GM18505 (cell line): ENCODE measurements at regions not wholly inside any gene's neighbourhood (a gene's known extent, or its start where the extent isn't known, plus 50 kb on each side); places are given as distances from the start of the nearest gene placed in this dataset.
"Not testable (repeated sequence)": the region's sequence is repeated elsewhere in the genome, so short reads cannot be mapped to it uniquely, and the experiment has no call there.

Source experiments
- ATAC-seq: cut with Tn5 transposase; IDR thresholded peaks from one replicate; pipeline ENCODE4 v1.9.1; 2021; ENCODE audit not compliant: unreplicated experiment
- POLR2A ChIP-seq: IDR thresholded peaks from 4 replicates; pipeline ENCODE4 v1.6.1; 2011; ENCODE audit warnings: borderline replicate concordance; ENCODE audit not compliant: insufficient read depth, insufficient read length; ENCODE audit errors: extremely low read depth

DNA sequence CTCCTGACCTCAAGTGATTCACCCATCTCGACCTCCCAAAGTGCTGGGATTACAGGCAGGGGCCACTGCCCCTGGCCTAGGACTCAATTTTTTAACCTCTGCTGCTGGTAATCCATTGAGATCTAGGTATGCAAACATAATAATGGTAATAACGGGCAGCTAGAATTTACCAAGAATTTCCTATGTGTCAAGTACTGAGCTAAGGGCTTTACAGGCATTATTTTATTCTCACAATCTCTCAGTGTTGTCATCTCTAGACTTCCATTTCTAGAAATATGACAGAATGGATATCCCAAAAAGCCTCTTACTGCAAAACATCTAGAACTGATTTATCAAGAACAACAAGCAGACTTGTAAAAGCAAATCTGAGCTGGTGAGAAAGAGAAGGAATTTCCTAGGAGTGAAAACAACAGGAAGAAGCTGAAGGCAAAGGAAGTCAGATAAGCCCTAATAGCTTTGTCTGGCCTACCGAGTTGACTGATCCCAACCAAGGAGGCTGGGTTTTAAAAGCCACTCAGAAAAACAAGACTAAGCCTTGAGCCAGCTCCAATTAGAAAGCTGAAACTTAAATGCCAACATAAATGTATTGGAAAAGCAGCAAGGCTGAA is 70.6 kb downstream of the CCDC71L start:
- no peak for TF ChIP-seq POLR2A
- ATAC-seq = no peak

DNA sequence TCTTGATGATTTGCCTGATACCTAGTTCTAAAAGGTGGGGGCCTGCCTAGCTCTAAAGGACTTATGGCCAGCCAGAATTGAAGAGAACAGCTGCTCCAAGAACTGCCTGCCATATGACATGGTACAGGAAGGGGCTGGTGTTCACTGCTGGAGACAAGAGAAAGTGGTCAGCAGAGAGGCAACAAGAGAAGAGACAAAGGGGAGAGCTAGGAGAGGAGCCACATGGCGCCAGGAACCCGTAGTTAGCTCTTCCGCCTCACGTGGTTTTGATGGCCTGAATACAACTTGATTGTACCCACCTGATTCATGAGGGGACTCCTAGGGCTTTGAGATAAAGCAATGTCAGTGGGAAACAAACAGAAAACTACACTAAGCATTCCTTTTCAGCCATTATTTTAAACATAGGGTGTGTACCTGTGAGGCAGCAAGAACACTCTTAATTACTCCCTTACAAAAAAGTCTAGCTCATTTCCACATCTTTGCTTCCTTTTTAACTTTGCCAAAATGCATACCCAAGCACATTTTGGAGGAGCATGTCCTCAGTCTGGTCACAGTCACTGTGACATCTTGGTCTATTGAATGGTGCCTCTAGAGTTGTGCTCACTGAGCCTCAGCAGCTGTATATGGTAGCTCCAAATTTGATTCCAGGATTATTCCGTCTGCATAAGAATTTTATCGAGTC is 71.6 kb downstream of the CCDC71L start:
- ATAC-seq = no peak
- TF ChIP-seq POLR2A = no peak

- ATAC-seq = no peak
Measured at GRCh38 chr7:106588422-106589197, 72.3 kb downstream of the CCDC71L start.

DNA sequence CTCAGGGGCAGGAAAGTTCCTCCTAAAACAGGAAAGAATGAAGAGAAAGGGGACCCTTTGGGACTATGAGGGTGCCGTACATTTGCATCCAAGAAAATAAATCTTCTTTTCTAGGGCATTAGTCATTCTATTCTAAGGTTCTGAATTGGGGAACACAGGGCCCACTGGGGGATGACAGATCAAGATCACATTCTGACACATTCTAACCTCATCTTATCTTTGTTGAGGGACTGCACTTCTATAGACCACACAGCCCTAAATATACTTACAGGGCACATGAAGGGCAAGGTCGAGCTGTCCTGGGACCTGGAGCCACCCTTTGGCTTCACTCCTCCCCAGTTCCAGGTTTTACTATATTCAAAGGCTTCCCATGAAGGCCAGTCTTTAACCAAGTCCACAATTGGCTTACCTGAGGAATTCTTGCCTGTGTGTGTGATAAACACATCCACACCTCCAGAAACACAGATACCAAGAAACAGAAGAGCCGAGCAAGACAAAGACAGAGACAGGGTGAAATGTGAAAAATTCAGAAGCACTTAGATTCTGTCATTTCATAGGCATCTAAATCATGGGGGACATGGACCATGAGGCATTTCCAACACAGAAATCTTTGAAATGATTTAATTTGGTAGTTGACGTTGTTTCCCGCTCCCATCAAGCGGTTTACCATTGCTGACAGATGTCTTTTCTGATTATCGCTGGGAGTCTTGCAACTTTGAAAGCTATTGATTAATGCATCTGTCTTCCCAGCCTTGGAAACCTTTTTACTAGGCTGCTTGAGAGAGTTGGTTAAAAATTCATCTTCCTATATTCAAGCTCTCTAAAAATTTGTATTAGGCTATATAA is 75.8 kb downstream of the CCDC71L start:
- no peak for ATAC-seq
- no peak for TF ChIP-seq POLR2A

More at GRCh38 chr7:106588422-106589197, 72.3 kb downstream of the CCDC71L start:
- TF ChIP-seq POLR2A = no peak

DNA sequence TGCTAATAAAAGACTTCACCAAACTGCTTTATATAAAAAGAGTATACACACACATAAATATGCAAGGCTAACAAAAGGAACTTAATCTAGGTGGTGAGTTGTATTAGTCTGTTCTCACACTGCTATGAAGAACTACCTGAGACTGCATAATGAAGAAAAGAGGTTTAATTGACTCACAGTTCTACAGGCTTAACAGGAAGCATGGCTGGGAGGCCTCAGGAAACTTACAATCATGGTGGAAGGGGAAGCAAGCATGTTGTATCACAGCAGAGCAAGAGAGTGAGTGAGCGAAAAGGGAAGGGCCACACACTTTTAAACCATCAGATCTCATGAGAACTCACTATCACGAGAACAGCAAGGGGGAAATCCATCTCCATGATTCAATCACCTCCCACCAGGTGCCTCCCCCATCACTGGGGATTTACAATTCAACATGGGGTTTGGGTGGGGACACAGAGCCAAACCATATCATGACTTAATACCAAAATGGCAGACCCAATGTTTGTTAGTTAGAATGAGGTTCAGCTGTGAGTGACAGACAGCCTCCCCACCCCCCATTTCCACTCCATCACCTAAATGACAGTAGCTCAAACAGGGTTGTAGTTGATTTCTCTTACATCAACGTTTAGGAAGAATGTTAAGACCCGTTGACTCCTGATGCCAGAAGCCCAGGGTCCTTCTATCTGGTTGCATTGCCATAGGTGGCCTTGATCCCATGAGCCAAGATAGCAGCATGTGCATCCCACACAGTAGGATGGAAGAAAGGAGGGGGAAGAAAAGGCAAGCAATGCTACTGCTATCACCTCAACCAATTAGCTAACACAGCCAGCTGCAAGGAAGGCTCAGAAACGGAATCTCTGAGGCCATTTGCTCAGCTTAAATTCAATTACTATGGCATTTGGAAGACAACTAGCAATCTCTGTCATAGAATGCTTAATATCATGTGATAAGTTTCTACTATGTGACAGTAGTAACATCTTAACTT is 77.0 kb downstream of the CCDC71L start:
- ATAC-seq = no peak
- TF ChIP-seq POLR2A = no peak

GRCh38 chr7:106583100-106583499 is 77.9 kb downstream of the CCDC71L start:
- TF ChIP-seq POLR2A = no peak

GRCh38 chr7:106582365-106582764 is 78.6 kb downstream of the CCDC71L start:
- ATAC-seq = no peak
- no peak for TF ChIP-seq POLR2A

More at GRCh38 chr7:106583100-106583499, 77.9 kb downstream of the CCDC71L start:
- no peak for ATAC-seq

DNA sequence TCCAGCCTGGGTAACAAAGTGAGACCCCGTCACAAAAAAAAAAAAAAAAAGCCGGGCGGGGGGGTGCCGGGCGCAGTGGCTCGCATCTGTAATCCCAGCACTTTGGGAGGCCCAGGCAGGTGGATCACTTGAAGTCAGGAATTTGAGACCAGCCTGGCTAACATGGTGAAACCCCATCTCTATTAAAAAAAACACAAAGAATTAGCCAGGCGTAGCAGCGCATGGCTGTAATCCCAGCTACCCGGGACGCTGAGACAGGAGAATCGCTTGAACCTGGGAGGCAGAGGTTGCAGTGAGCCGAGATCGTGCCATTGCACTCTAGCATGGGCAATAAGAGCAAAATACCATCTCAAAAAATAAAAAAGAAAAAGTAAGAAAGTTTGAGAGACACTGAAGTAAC is 81.9 kb downstream of the CCDC71L start:
- ATAC-seq = not testable (repeated sequence)

DNA sequence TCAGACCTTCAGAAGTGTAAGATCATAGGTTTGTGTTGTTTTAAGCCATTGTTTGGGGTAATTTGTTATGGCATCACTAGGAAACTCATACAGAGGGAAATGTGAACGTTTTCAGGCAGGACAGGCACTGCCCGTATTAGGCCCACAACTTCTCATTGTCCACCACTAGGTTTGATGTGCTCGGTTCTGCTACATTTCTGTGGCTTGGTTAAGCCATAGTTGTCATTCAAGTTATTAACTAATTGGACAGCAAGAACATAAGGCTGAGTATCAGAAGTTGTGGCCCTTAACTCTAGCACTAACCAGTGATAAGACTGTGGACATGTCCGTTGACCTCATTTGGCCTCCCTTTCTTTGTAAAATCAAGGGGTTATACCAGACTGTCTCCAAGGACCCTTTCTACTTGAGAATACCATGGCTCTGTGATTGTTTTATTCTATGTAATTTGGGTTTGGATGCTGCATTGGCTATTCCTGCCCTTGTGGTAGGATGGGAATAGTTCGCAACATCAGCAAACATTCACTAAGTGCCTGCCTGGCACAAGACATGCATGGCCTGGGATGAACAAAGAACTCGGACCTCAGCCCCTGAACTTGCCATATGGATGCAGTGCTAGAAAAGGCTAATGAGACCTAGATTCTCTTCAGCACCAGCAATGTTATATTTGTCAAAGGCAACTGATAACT is 85.7 kb downstream of the CCDC71L start:
- no peak for ATAC-seq
- no peak for TF ChIP-seq POLR2A

DNA sequence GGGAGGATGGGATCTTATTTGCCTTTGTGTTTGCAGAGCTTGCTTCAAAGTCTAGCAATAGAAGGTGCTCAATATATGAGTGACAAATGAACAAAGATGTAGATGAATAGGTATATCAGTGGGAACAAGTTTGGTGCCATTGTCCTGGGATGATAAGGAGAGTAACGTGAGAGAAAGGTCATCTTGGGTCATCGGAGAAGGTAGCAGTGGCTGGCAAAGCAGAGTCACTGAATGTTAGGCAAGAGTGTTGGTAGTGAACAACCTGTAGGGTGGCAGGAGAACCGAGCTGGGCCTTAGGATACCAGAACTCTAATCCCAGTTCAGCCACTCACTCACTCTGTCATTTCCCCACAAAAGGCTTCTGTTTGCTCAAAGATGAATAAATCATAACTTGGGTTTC is 87.2 kb downstream of the CCDC71L start:
- TF ChIP-seq POLR2A = no peak
- ATAC-seq = no peak

GRCh38 chr7:106573125-106573663 is 87.8 kb downstream of the CCDC71L start:
- ATAC-seq = no peak
- no peak for TF ChIP-seq POLR2A
